Esophagus squamous epithelium (tissue), 4 donors: ENCODE measurements at regions not wholly inside any gene's neighbourhood (a gene's known extent, or its start where the extent isn't known, plus 50 kb on each side); places are given as distances from the start of the nearest gene placed in this dataset.

Experiments used
- CTCF ChIP-seq, 6 experiments: fragments of 450-650 bp in 4 of 6; fragments of 200-600 bp in 2 of 6; sonication (generic) in 2 of 6; IDR thresholded peaks; one replicate each; pipeline ENCODE4 v1.5.1; 2016 to 2019; ENCODE audit warnings: antibody characterized with exemption in 6 of 6, mild to moderate bottlenecking in 4 of 6, moderate library complexity in 4 of 6
- POLR2A ChIP-seq, 4 donors: fragments of 450-650 bp; IDR thresholded peaks; one replicate each; pipeline ENCODE4 v1.6.1; 2017; ENCODE audit warnings: antibody characterized with exemption in 4 of 4, mild to moderate bottlenecking in 4 of 4, moderate library complexity in 3 of 4

- no peak for TF ChIP-seq CTCF (IDR thresholded peaks at IDR 0.05)
- TF ChIP-seq POLR2A (IDR thresholded peaks at IDR 0.05), result no peak
Observed at GRCh38 chr11:57126766-57127400, 54.9 kb upstream of the LRRC55 start.
